ENCODE measurements at regions not wholly inside any gene's neighbourhood (a gene's known extent, or its start where the extent isn't known, plus 50 kb on each side); places are given as distances from the start of the nearest gene placed in this dataset.

- H4K20me1 ChIP-seq (ENCODE audit: insufficient read depth) = no peaks in the 10 kb centered on the region
- WGBS (ENCODE audit: low lambda C conversion rate) = 0% methylated on average over 1 of the region's 1 CpG
Observed at GRCh38 chr16:50964491-50964890, 186.6 kb downstream of the SALL1 start.

More at GRCh38 chr16:50964491-50964890, 186.6 kb downstream of the SALL1 start:
- Histone ChIP-seq H3F3A (replicated peaks; ENCODE audit: insufficient read depth) (no peaks in the 10 kb centered on the region), H3K9me3 (no peaks in the 10 kb centered on the region), H3K4me1 (ENCODE audit: control insufficient read depth in 1 of 2, insufficient read depth in 2 of 2, low read depth in 1 of 2, low read length in 1 of 2) (no peaks in the 10 kb centered on the region), H3K9me2 (no peaks in the 10 kb centered on the region), H3K36me3 (replicated peaks in 1 of 2; ENCODE audit: control insufficient read depth in 1 of 2, insufficient read depth in 2 of 2, low read length in 1 of 2) (no peaks in the 10 kb centered on the region), H3K4me2 (no peak overlapping the region), H2AFZ (ENCODE audit: low read depth) (no peak overlapping the region), H3K27ac (ENCODE audit: low read depth in 2 of 2, low read length in 1 of 2) (no peak overlapping the region), H3K9ac (no peak overlapping the region), H3K79me2 (ENCODE audit: insufficient read depth) (no peaks in the 10 kb centered on the region), H3K4me3 (ENCODE audit: low read depth in 2 of 2, low read length in 1 of 2) (no peak overlapping the region), H3K27me3 (ENCODE audit: insufficient read depth) (no peaks in the 10 kb centered on the region)
- DNase-seq = no peak
- CTCF ChIA-PET = interaction anchor here (0.7 kb wide), 1 partner anchor 1296 kb away, joined by 3 read pairs; no protein-coding TSS in a partner anchor
- POLR2A ChIA-PET = no interaction called here
- TF ChIP-seq NFIC (IDR thresholded peaks at IDR 0.05; ENCODE audit: borderline replicate concordance) = no peak
- no peak for TF ChIP-seq TAF1 (IDR thresholded peaks at IDR 0.05; ENCODE audit: borderline replicate concordance, low read depth, low read length)
- no peak for TF ChIP-seq RAD21 (IDR thresholded peaks at IDR 0.05; ENCODE audit: low read length)
- TF ChIP-seq TCF12 (IDR thresholded peaks at IDR 0.05) = no peak
- no peak for TF ChIP-seq SIN3A (IDR thresholded peaks at IDR 0.05; ENCODE audit: borderline replicate concordance, low read depth, low read length)
- no peak for TF ChIP-seq FOXM1 (IDR thresholded peaks at IDR 0.05; ENCODE audit: low read depth)
- no peak for TF ChIP-seq YY1 (IDR thresholded peaks at IDR 0.05; ENCODE audit: low read depth)
- TF ChIP-seq RCOR1 (IDR thresholded peaks at IDR 0.05; ENCODE audit: low read length) = no peak
- TF ChIP-seq ZBTB33 (IDR thresholded peaks at IDR 0.05; ENCODE audit: borderline replicate concordance, low read depth) = no peak
- no peak for TF ChIP-seq CTCF (IDR thresholded peaks at IDR 0.05)
- TF ChIP-seq IRF3 (IDR thresholded peaks at IDR 0.05; ENCODE audit: low read depth, low read length) = no peak
- TF ChIP-seq USF1 (IDR thresholded peaks at IDR 0.05; ENCODE audit: borderline replicate concordance, low read depth) = no peak
- no peak for TF ChIP-seq POLR2AphosphoS5 (IDR thresholded peaks at IDR 0.05; ENCODE audit: low read depth, low read length)
- no peak for TF ChIP-seq MXI1 (IDR thresholded peaks at IDR 0.05; ENCODE audit: low read depth, low read length)

All from SK-N-SH (cell line).